GM21526 (cell line): ENCODE measurements at regions not wholly inside any gene's neighbourhood (a gene's known extent, or its start where the extent isn't known, plus 50 kb on each side); places are given as distances from the start of the nearest gene placed in this dataset.

Source experiments
- ATAC-seq: cut with Tn5 transposase; IDR thresholded peaks from one replicate; pipeline ENCODE4 v1.9.1; 2021; ENCODE audit warnings: moderate library complexity; ENCODE audit not compliant: unreplicated experiment, low FRiP score

GRCh38 chr2:9737053-9737875 lies 106.0 kb upstream of the TAF1B start:
- no peak for ATAC-seq

- ATAC-seq, result no peak
Measured at GRCh38 chr2:9738062-9738461, 105.2 kb upstream of the TAF1B start.

- ATAC-seq, result no peak
Measured at GRCh38 chr2:9738535-9739496, 104.5 kb upstream of the TAF1B start.

- no peak for ATAC-seq
Measured at GRCh38 chr2:9739531-9739964, 103.7 kb upstream of the TAF1B start.

DNA sequence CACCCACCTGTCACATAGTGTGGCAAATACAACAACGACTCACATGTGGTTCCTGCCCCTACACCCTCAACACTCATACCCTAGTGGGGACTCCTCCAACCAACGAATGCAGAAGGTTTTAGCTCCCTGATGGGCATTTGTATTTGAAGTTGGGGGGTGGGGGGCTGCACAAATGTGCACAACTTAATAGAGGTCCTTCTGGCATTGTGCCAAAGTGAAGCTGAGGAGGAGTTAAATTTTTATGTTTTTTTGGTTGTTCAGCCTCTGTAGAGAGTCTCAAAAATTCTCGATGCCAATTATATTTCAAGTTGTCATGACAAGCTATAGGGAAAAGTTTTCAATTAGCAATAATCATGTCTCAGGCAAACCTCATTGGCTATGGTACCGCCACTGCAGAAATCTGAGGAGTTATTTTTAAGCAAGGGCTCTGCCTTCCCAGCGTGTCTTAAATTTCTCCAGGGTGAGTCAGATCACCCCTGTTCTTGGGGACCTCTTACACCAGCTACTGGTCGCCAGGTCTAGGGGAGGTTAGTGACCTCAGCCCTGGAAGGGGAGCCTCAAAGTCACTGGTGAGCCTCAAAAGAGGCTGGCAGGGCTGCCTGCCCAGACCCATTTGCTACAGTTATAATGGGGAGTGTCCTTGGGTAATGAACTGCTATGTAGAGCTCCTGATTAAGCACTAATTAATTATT lies 102.7 kb upstream of the TAF1B start:
- no peak for ATAC-seq

DNA sequence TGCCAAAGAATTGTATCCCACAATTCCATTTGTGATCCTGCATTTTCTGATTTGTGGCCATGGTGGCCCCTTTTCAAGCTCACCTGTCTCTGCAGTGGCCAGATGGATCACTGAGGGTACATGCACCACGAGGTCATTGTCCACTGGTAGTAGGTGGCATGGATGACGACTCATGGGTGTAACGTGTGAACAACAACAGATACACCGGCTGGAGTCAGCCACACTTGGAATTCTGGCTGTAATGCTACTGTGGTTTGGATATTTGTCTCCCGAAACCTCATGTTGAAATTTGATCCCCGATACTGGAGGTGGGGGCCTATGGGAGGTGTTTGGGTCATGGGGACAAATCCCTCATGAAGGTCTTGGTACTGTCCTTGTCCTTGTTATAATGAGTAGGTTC lies 102.2 kb upstream of the TAF1B start:
- ATAC-seq, result no peak

- no peak for ATAC-seq
Measured at GRCh38 chr2:9742601-9743000, 100.7 kb upstream of the TAF1B start.

DNA sequence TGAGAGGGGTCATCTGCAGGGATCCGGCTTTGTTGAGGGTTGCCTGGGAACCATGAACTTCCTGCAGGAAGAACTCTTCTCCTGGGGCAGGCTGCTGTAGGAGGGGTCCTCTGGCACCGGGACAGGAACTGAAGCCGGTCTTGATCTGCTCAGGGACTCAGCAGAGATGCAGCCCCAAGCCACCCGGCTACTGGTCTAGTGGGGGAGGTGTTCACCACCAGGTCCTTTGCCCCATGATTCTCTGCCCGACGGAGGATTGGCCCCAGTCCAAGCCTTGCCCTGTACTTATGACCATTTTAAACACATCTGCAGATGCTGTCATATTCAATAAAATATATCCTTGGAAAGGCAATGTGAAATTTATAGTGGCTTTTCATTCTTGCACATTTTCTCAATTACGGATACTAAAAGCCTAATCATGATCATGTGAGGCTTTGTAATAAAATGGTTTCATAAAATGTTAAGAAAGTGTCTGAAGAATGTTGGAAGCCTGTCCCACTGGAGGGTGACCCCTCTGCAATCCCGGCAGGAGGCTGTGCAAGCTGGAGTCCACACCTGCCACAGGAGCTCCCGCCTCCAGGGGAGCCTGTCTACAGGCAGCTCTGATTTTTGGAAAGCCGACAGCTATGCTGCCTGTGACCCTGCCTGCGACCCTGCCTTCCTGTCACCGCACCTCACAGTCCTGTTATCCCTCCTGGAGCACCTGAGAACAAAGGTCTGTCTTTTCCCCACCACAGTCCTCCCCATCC lies 98.8 kb upstream of the TAF1B start:
- no peak for ATAC-seq

GRCh38 chr2:9745153-9745899 lies 97.9 kb upstream of the TAF1B start:
- ATAC-seq, result no peak

- no peak for ATAC-seq
Measured at GRCh38 chr2:9747396-9747795, 95.9 kb upstream of the TAF1B start.

DNA sequence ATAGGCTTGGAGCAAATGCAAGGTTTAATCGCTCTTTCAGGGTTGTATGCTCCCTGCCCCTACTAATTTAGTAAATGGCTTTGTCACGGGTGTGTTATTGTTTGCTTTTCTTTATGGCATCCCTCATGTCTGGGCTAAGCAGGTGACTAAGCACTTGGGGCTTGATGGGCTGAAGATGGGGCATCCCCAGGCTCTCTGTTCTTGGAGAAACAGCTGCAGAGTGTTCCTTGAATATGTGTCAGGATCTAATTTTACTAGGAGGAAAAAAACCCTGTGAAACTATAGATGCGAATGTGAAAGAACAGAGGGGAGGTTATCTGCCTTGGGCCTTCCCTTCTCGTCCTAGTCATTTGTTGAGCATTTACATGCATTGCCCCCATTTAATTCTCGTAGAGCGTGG lies 94.7 kb upstream of the TAF1B start:
- ATAC-seq, result no peak

- no peak for ATAC-seq
Measured at GRCh38 chr2:9749546-9750223, 93.6 kb upstream of the TAF1B start.

DNA sequence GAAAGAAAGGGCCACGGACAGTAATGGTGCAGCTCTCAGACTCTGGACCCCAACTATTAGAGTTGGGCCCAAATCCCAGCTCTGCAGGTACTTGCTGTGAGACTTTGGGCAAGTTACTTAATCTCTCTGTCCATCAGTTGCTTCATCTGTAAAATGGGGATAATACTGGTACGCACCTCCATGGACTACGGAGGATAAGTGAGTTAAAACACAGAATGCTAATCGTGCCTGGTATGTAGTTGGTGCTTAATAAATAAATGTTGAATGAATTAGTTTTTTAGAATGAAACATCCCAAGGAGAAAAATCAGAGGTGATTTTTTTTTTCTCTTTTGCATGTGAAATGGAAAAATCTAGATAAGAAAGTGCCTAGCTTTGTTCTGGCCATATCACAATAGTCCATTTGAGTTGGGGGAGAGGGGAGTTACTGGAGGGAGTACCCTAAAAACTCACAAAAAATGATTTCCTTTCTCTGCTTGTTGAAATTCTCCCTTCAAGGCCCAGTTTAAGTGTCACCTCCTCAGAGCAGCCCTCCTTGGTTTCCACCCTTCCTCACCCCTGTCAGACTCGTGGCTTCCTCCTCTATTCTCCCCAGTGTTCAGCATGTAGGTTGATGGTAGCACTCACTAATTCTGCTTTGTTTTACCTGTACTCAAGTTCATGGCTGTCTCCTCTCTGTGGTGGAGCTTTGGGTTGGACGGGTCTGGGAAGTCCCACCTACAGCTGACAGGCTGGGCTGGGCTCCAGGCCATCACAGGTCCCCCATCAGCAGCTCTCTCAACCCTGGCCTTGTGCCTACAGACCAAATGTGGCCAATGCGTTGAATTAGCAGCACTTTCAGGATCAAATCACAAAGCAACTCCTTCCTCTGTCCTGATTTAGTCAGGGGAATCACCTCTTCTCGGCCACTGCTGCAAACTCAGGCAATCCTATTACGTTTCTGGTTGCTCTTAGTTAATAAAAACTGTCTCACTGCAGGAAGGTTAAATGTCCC lies 92.8 kb upstream of the TAF1B start:
- no peak for ATAC-seq

- no peak for ATAC-seq
Measured at GRCh38 chr2:9751831-9752230, 91.4 kb upstream of the TAF1B start.

- peak; percentile 46 for ATAC-seq
Measured at GRCh38 chr2:9752441-9753275, 90.6 kb upstream of the TAF1B start.

DNA sequence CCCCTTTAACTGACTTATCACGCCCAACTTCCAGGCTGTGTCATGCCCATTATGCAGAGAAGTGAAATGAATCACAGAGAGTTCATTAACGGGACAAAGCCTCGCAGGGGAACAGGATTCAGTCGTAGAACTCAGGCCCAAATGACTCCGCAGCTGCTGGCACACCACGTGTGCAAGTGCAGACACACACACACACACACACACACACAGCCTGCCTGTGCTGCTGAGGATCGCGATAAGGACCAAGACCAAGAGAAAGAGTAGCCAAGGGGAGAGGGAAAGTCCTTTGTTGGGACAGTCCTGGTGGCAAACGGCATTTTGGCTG lies 90.0 kb upstream of the TAF1B start:
- ATAC-seq, result peak; percentile 57
